Activated CD8-positive, alpha-beta memory T cell treated with anti-CD3 and anti-CD28 coated beads, Interleukin-2, amount 50 U/mL, for 4 hours (primary cell): ENCODE measurements at regions not wholly inside any gene's neighbourhood (a gene's known extent, or its start where the extent isn't known, plus 50 kb on each side); places are given as distances from the start of the nearest gene placed in this dataset.
A peak's percentile ranks its signal among the peaks of the same experiment; 100 is the strongest.
"Not testable (repeated sequence)": the region's sequence is repeated elsewhere in the genome, so short reads cannot be mapped to it uniquely, and the experiment has no call there.

ENCODE experiments used
- DNase-seq: peaks from one replicate; pipeline ENCODE4 v3.0.0-alpha.2; 2020

GRCh38 chr9:62877987-62878386 lies 1688.2 kb downstream of the SPATA31A7 start:
- DNase-seq = not testable (repeated sequence)

GRCh38 chr9:62880453-62880852 lies 1690.6 kb downstream of the SPATA31A7 start:
- DNase-seq = not testable (repeated sequence)

DNA sequence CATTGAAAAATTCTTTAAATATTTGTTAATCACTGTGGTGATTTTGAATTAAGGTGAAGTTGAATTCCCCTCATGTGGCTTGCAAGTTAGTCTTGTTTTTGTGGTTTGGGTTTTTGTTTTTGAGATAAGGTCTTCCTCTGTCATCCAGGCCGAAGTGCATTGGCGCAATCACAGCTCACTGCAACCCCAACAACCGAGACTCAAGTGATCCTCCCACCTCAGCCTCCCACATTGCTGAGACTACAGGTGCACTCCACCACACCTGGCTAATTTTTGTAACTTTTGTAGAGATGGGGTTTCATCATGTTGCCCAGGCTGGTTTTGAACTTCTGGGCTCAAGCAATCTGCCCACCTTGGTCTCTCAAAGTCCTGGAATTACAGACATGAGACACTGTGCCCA lies 1691.1 kb downstream of the SPATA31A7 start:
- DNase-seq = not testable (repeated sequence)

GRCh38 chr9:62881811-62882210 lies 1692.0 kb downstream of the SPATA31A7 start:
- not testable (repeated sequence) for DNase-seq

DNA sequence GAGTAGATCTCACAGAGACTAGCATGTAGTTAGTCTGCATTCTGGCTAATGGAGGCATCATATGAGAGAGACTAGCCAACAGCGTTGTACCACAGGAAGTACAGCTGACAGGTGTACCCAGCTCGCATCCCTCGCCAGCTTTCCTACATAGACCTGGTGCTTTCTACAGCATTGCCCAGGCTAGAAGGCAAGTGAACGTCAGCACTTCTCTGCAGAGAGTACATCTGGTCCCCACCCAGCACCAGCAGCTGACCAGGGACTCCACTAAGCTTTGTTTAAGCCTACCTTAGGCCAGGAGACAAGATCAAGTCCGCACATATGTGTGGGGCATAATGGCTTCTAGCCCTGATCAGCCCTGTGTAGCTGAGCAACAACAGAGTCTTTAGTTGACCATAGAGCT lies 1692.9 kb downstream of the SPATA31A7 start:
- DNase-seq = not testable (repeated sequence)

DNA sequence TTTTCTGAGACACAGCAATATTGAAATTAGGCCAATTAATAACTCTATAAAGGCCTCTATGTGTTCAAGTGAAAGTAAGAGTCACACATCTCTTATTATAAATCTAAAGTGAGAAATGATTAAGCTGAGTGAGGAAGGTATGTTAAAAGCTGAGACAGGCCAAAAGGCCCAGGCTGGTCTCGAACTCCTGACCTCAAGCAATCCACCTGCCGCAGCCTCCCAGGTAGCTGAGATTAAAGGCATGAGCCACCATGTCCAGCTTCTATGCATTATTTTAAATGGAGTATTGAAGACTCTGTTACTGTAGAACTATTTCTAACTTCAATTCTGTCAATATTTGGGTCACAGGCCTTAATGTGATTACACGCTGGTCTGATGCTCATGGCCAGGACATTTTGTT lies 1706.9 kb downstream of the SPATA31A7 start:
- DNase-seq = not testable (repeated sequence)

GRCh38 chr9:62897411-62898225 lies 1707.8 kb downstream of the SPATA31A7 start:
- DNase-seq = peak; percentile 65

- DNase-seq = not testable (repeated sequence)
Measured at GRCh38 chr9:62899666-62900065, 1709.8 kb downstream of the SPATA31A7 start.

- not testable (repeated sequence) for DNase-seq
Measured at GRCh38 chr9:62904061-62904460, 1714.2 kb downstream of the SPATA31A7 start.

GRCh38 chr9:62905722-62906121 lies 1715.9 kb downstream of the SPATA31A7 start:
- DNase-seq = not testable (repeated sequence)

DNA sequence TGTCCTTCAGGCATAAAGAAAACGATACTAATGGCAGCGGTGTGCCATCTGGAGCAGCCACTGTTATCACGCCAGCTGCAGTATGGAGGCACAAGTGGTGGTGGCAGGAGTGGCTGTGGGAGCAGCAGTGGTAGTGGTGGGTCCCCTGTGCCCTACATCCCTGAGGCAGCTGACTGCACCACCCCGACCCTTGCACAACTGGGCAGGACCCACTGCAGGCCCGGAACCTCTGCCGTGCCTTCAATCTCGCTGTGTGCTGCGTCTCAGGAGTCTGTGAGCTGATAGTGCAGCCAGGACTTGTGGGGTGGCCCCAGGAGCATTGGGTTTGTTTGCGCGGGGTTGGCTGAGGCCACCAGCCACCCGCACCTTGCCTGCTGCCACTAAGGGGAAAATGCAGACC lies 1718.0 kb downstream of the SPATA31A7 start:
- not testable (repeated sequence) for DNase-seq

DNA sequence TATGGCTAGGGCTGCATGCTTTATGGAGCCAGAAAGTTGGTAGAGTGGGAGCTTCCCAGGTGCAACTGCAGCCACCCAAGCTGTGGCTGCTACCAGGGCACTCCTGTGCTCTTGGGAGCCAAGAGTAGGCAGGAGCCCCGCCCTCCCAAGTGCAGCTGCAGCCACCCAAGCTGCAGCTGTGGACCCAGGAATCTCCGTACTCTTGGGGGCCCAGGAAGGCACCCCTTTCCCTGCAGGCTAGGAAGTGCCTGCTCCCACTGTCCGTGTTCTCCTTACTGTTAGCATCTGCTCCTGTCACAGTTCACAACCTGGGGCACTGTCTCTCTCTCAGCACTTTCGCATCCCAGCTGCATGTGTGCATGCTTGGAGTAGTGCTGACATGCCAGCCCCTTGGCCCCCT lies 1718.4 kb downstream of the SPATA31A7 start:
- DNase-seq = not testable (repeated sequence)

DNA sequence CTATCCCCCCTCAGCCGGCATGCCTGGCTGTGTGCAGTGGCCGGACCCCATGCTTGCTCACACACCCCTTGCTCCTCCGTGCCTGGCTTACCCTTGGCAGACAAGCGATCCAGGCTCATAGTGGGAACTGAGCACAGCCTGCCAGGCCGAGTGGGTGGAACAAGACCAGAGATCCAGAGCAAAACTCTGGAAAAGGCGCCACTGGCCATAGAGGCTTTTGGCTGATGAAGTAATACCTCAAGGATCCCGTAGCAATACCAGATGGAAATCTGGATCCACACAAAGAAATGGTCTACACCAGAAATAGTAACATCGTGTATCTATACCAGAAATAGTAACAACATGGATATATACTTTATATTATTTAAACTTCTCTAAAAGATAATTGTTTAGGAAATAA lies 1719.6 kb downstream of the SPATA31A7 start:
- not testable (repeated sequence) for DNase-seq

GRCh38 chr9:62912278-62912677 lies 1722.4 kb downstream of the SPATA31A7 start:
- DNase-seq = not testable (repeated sequence)

- not testable (repeated sequence) for DNase-seq
Measured at GRCh38 chr9:62915168-62915567, 1725.3 kb downstream of the SPATA31A7 start.

GRCh38 chr9:62915661-62916060 lies 1725.8 kb downstream of the SPATA31A7 start:
- DNase-seq = not testable (repeated sequence)

GRCh38 chr9:62918648-62919385 lies 1729.0 kb downstream of the SPATA31A7 start:
- not testable (repeated sequence) for DNase-seq

- not testable (repeated sequence) for DNase-seq
Measured at GRCh38 chr9:62931484-62931883, 1741.6 kb downstream of the SPATA31A7 start.

GRCh38 chr9:62952840-62953239 lies 1763.0 kb downstream of the SPATA31A7 start:
- DNase-seq = not testable (repeated sequence)
